T-cell (primary cell): ENCODE measurements at regions not wholly inside any gene's neighbourhood (a gene's known extent, or its start where the extent isn't known, plus 50 kb on each side); places are given as distances from the start of the nearest gene placed in this dataset.

Experiments
- ATAC-seq, 4 experiments: fragments of 200-7000 bp in 3 of 4; fragments of 150-1000 bp in 1 of 4; cut with Tn5 transposase; replicated peaks in 1 of 4; 1 replicate in 3 of 4; 2 replicates in 1 of 4; pipeline ENCODE4 v1.10.0; 2021; ENCODE audit warnings: moderate library complexity in 3 of 4, mild to moderate bottlenecking in 2 of 4, moderate number of reproducible peaks in 1 of 4
- CTCF ChIA-PET, 2 donors: fragments of 300-600 bp; sonication (Branson Sonifier 250); formaldehyde crosslinking; loops; one replicate each; lab custom pipeline; 2022; ENCODE audit warnings: antibody characterized with exemption in 2 of 2; lab: Charles Lee
- POLR2A ChIA-PET, 2 donors: fragments of 300-600 bp; sonication (Branson Sonifier 250); formaldehyde crosslinking; loops; one replicate each; lab custom pipeline; 2022; ENCODE audit warnings: antibody characterized with exemption in 2 of 2; lab: Charles Lee
- DNase-seq, 35 experiments: peaks; one replicate each; pipeline versions ENCODE4 v3.0.0 to v3.0.0-alpha.2; 2013 to 2023
- H3K27ac ChIP-seq: one replicate; pipeline ENCODE4 v1.5.1; 2013; ENCODE audit warnings: low read length
- H3K27me3 ChIP-seq, 2 experiments: replicated peaks in 1 of 2; 1 replicate in 1 of 2; 2 replicates in 1 of 2; pipeline versions ENCODE4 v1.6.1 to v1.7.0; 2013; ENCODE audit warnings: low read length in 1 of 2, mixed read lengths in 1 of 2; ENCODE audit not compliant: control insufficient read depth in 2 of 2, insufficient read depth in 2 of 2; ENCODE audit errors: extremely low read depth in 1 of 2
- H3K36me3 ChIP-seq, 2 donors: 1 replicate in 1 of 2; 2 replicates in 1 of 2; pipeline versions ENCODE4 v1.6.1 to v1.7.0; 2013; ENCODE audit warnings: low read length in 1 of 2; ENCODE audit not compliant: control insufficient read depth in 2 of 2, insufficient read depth in 1 of 2; ENCODE audit errors: extremely low read depth in 1 of 2
- H3K4me1 ChIP-seq, 2 experiments: 1 replicate in 1 of 2; 2 replicates in 1 of 2; pipeline versions ENCODE4 v1.6.1 to v1.7.0; 2013; ENCODE audit warnings: low read length in 2 of 2, mixed read lengths in 1 of 2; ENCODE audit not compliant: insufficient read depth in 2 of 2, control insufficient read depth in 1 of 2; ENCODE audit errors: extremely low read depth in 1 of 2
- H3K4me3 ChIP-seq, 2 donors: 1 replicate in 1 of 2; 2 replicates in 1 of 2; pipeline versions ENCODE4 v1.5.1 to v1.7.0; 2013; ENCODE audit warnings: mild to moderate bottlenecking in 2 of 2, low read length in 1 of 2, moderate library complexity in 1 of 2; ENCODE audit not compliant: control insufficient read depth in 1 of 2; ENCODE audit errors: extremely low read depth in 1 of 2
- H3K9me3 ChIP-seq: 2 replicates; pipeline ENCODE4 v1.7.0; 2013
- H3K27ac Mint-ChIP-seq, 2 donors: one replicate each; pipeline ENCODE4 v1.8.0; 2020 to 2021; ENCODE audit warnings: mild to moderate bottlenecking in 2 of 2, mixed read lengths in 2 of 2
- H3K27me3 Mint-ChIP-seq, 2 donors: one replicate each; pipeline ENCODE4 v1.8.0; 2021 to 2022; ENCODE audit warnings: mixed read lengths in 2 of 2
- H3K36me3 Mint-ChIP-seq: one replicate; pipeline ENCODE4 v1.8.0; 2021; ENCODE audit warnings: mixed read lengths
- H3K4me1 Mint-ChIP-seq, 3 donors: one replicate each; pipeline ENCODE4 v1.8.0; 2020 to 2022; ENCODE audit warnings: mixed read lengths in 3 of 3, mild to moderate bottlenecking in 1 of 3
- H3K4me3 Mint-ChIP-seq, 3 donors: one replicate each; pipeline ENCODE4 v1.8.0; 2020 to 2022; ENCODE audit warnings: mild to moderate bottlenecking in 3 of 3, mixed read lengths in 3 of 3, moderate library complexity in 3 of 3
- H3K9me3 Mint-ChIP-seq, 3 donors: one replicate each; pipeline ENCODE4 v1.8.0; 2020 to 2022; ENCODE audit warnings: mixed read lengths in 3 of 3
- WGBS: methylation state at CpG from one replicate; pipeline ENCODE4 v1.1.5; 2013; ENCODE audit warnings: missing lambda C conversion rate; ENCODE audit not compliant: insufficient coverage; 5-methylcytosine and 5-hydroxymethylcytosine counted together

DNA sequence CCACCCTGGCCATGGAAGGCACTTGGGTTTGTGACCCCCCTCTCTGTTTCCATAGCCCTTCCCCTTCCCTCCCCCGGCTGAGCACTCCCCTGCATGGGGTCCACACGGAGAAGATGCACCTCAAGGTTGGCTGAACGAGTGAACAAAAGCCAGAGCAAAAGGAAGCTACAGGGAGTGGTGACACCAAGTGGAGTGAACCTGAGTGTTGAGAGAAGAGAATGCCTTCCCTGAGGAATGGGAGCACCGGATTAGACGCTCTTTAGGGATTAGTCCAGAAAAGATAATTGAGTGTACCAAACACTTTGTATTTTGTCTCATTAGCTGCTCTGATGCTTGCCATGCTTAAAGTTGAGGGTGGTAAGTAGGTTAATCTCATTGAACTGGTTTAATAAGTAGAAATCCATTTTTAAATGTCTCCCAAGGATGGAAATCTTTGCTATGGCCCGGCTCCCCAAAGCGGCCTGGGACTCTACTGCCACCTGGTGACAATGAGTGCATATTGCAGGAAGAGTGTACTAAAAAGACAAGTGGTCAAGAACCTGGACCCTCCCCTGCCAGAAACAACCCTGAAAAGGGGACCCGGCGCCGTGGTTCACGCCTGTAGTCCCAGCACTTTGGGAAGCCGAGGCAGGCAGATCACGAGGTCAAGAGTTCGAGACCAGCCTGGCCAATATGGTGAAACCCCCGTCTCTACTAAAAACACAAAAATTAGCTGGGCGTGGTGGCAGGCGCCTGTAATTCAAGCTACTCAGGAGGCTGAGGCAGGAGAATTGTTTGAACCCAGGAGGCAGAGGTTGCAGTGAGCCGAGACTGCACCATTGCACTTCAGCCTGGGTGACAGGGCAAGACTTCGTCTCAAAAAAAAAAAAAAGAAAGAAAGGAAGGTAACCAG lies 150.6 kb upstream of the ZC3H12A start:
- Mint-ChIP-seq H3K4me3 (no peak overlapping the region), H3K36me3 (no peaks in the 10 kb centered on the region), H3K4me1 (no peaks in the 10 kb centered on the region), H3K27me3 (peaks cover 43 to 50% of the 10 kb centered on the region in 2 donors), H3K9me3 (no peaks in the 10 kb centered on the region), H3K27ac (no peak overlapping the region)
- ChIA-PET POLR2A (no interaction called here), CTCF (interaction anchor here in 1 of 2 donors (0.7 kb wide), 1 partner anchor 398 kb away, joined by 5 read pairs; no protein-coding TSS in a partner anchor)
- DNase-seq (peak in 3 of 35 experiments; percentile 0 to 32 (median 2)), ATAC-seq (no peak)
- no peaks in the 10 kb centered on the region for H3K4me1 ChIP-seq
- H3K36me3 ChIP-seq = no peaks in the 10 kb centered on the region
- peaks cover 2 to 52% of the 10 kb centered on the region in 2 experiments for H3K27me3 ChIP-seq
- WGBS = 36% methylated on average over 13 of the region's 19 CpGs
- no peak overlapping the region for H3K4me3 ChIP-seq
- H3K9me3 ChIP-seq = no peaks in the 10 kb centered on the region
- no peak overlapping the region for H3K27ac ChIP-seq

DNA sequence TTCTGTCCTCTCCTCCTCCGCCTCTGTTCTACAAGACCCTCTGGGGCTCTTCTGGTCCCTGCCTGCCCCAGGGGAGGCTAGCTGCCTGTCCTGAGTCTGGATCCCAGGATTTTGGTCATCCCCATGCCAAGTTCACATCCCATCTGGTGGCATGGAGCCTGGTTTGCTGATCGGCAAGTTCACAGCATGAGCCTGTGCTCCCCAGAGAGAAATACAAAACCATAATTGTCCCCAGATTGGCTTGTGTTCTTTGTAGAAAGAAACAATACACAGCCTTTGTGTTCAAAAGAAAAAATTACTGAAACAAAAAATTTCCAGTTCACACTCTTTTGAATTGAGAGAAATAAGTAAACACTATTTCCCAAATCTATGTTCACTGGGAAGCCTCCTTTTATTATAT lies 149.4 kb upstream of the ZC3H12A start:
- Histone ChIP-seq H3K4me3 (no peak overlapping the region), H3K27me3 (peaks cover 2 to 40% of the 10 kb centered on the region in 2 experiments), H3K36me3 (no peaks in the 10 kb centered on the region), H3K9me3 (no peaks in the 10 kb centered on the region), H3K27ac (no peak overlapping the region), H3K4me1 (no peaks in the 10 kb centered on the region)
- H3K36me3 Mint-ChIP-seq = no peaks in the 10 kb centered on the region
- H3K27ac Mint-ChIP-seq = no peak overlapping the region
- 67% methylated on average over 1 of the region's 2 CpGs for WGBS
- H3K9me3 Mint-ChIP-seq = no peaks in the 10 kb centered on the region
- H3K4me3 Mint-ChIP-seq = no peak overlapping the region
- H3K27me3 Mint-ChIP-seq = peaks cover 41 to 42% of the 10 kb centered on the region in 2 donors
- ATAC-seq = no peak
- ChIA-PET POLR2A (no interaction called here), CTCF (no interaction called here)
- no peaks in the 10 kb centered on the region for H3K4me1 Mint-ChIP-seq
- DNase-seq = no peak

DNA sequence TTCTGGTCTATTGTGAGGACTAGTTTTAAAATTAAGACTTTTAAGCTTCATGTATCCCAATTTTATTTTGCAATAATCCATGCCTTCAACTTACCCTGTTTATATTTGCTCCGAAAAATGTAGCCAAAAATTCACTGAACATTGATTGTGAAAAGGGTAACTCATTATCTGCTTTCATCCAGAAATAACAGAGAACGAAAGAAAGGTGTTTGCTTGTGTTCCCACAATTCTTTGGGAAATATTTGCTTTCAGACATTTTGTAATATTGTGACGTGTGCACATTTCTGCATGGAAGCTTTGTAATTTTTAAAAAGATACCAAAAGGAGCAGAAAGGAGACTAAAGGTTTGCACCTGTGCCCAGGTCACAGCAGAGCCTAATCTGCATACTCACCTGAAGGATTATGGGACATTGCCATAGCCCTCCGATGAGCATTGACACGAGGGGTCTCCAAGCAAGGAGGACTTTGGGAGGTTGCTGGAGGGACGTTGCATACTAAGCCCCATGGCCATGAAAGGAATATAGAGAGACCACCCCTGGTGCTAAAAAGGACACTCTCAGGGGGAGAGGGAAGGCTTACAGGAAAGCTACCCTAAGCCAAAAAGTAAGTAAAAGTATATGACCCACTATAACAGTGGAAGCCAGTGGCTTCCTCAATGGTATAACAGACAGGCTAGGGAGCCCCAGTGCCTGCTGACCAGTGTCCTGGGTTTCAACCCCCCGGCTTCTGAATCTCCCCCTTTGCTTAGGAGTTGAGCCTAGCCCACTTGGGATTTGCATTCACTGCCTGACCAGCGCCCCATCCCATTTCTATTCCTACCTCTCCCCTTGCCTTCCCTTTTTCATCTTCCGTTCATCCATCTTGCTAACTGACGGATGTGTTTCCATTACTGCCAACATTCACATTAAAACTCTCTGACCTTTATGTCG lies 148.6 kb upstream of the ZC3H12A start:
- CTCF ChIA-PET = no interaction called here
- no peak for ATAC-seq
- no peak overlapping the region for H3K4me3 Mint-ChIP-seq
- no peaks in the 10 kb centered on the region for H3K36me3 Mint-ChIP-seq
- POLR2A ChIA-PET = no interaction called here
- DNase-seq = no peak
- H3K4me1 Mint-ChIP-seq = no peaks in the 10 kb centered on the region
- Histone ChIP-seq H3K36me3 (no peaks in the 10 kb centered on the region), H3K4me1 (no peaks in the 10 kb centered on the region), H3K9me3 (no peaks in the 10 kb centered on the region), H3K4me3 (no peak overlapping the region), H3K27me3 (peaks cover 2 to 40% of the 10 kb centered on the region in 2 experiments), H3K27ac (no peak overlapping the region)
- H3K9me3 Mint-ChIP-seq = no peaks in the 10 kb centered on the region
- 49% methylated on average over 7 of the region's 11 CpGs for WGBS
- peaks cover 36 to 38% of the 10 kb centered on the region in 2 donors for H3K27me3 Mint-ChIP-seq
- no peak overlapping the region for H3K27ac Mint-ChIP-seq

DNA sequence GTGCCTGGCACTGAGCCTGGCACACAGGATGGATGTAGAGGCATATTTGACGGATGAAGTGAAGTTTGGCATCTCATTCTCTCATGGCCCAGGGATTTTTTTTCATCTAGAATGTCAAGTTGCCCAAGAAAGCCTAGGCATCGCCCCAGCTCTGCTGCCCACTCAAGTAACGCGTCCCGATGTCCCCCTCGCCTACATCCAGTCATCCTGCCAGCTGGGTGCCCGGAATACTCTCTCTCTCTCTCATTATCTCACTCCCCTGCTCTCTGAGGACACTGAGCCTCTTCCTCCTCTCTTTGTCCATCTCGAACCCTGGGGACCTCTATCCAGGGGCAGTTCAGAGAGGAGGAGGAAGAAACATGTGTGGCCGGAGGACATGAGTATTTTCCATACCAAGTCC lies 142.3 kb upstream of the ZC3H12A start:
- peaks cover 0 to 31% of the 10 kb centered on the region in 2 experiments for H3K27me3 ChIP-seq
- H3K36me3 ChIP-seq = no peaks in the 10 kb centered on the region
- Mint-ChIP-seq H3K36me3 (no peaks in the 10 kb centered on the region), H3K4me1 (no peaks in the 10 kb centered on the region), H3K4me3 (no peak overlapping the region), H3K27ac (no peak overlapping the region), H3K9me3 (peaks cover 0 to 8% (median 3%) of the 10 kb centered on the region in 3 donors), H3K27me3 (peaks cover 22 to 30% of the 10 kb centered on the region in 2 donors)
- ChIA-PET POLR2A (no interaction called here), CTCF (no interaction called here)
- no peak overlapping the region for H3K27ac ChIP-seq
- no peaks in the 10 kb centered on the region for H3K4me1 ChIP-seq
- H3K4me3 ChIP-seq = no peak overlapping the region
- no peaks in the 10 kb centered on the region for H3K9me3 ChIP-seq
- no peak for ATAC-seq
- 88% methylated on average over 6 of the region's 9 CpGs for WGBS
- no peak for DNase-seq

DNA sequence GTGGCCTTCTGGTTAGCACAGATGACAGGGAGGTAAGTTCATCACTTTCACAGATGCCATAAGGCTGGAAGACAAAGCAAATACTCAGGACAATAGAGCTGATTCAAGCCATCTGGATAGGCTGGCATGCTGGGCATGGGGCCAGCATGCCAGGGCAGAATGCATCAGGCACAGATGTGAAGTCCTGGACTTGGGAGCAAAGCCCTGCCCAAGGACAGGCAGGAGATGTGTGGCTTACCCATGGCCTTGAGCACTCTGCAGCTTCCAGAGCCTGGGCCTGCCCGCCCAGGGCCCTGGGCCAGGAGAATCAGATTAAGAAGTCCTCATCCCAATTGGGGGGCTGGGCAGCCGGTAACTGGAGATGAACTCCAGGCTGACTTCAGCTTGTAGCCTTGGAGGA lies 135.7 kb upstream of the ZC3H12A start:
- Mint-ChIP-seq H3K27ac (no peak overlapping the region), H3K27me3 (peaks cover 7 to 42% of the 10 kb centered on the region in 2 donors), H3K4me1 (no peaks in the 10 kb centered on the region), H3K9me3 (peaks cover 0 to 8% (median 3%) of the 10 kb centered on the region in 3 donors), H3K4me3 (no peak overlapping the region), H3K36me3 (no peaks in the 10 kb centered on the region)
- Histone ChIP-seq H3K36me3 (no peaks in the 10 kb centered on the region), H3K27ac (no peak overlapping the region), H3K4me3 (no peak overlapping the region), H3K27me3 (peaks cover 0 to 6% of the 10 kb centered on the region in 2 experiments), H3K4me1 (no peaks in the 10 kb centered on the region), H3K9me3 (no peaks in the 10 kb centered on the region)
- 100% methylated on average over 2 of the region's 2 CpGs for WGBS
- DNase-seq (no peak), ATAC-seq (no peak)
- ChIA-PET CTCF (no interaction called here), POLR2A (no interaction called here)

DNA sequence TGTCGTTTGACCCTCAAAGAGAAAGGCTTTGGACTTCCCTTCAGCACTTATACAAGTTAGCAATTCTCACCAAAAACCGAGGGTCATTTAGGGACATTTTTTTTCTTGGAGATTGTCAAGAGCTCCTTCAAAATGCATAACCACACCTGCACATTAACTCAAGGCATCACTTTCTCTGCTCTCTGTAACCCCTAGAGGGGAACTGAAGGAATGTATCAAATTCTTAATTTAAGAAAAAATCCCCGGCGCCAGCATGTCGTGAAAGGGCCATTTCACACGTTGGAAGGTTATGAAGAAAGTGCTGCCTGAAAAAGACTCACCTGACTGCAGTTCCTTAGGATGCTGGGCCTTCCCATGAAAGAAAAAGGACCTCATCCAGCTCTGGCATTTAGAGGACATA lies 131.6 kb upstream of the ZC3H12A start:
- POLR2A ChIA-PET = no interaction called here
- H3K4me1 ChIP-seq = no peaks in the 10 kb centered on the region
- H3K27ac ChIP-seq = no peak overlapping the region
- H3K27ac Mint-ChIP-seq = no peak overlapping the region
- ATAC-seq = no peak
- no peaks in the 10 kb centered on the region for H3K36me3 ChIP-seq
- no peaks in the 10 kb centered on the region for H3K9me3 Mint-ChIP-seq
- no peak overlapping the region for H3K4me3 ChIP-seq
- DNase-seq = no peak
- no peaks in the 10 kb centered on the region for H3K4me1 Mint-ChIP-seq
- no peaks in the 10 kb centered on the region for H3K36me3 Mint-ChIP-seq
- WGBS = 18% methylated on average over 1 of the region's 6 CpGs
- peaks cover 15 to 36% of the 10 kb centered on the region in 2 donors for H3K27me3 Mint-ChIP-seq
- CTCF ChIA-PET = no interaction called here
- no peak overlapping the region for H3K4me3 Mint-ChIP-seq
- H3K9me3 ChIP-seq = no peaks in the 10 kb centered on the region
- no peaks in the 10 kb centered on the region for H3K27me3 ChIP-seq
